Astrocyte (in vitro differentiated cells and primary cell): ENCODE measurements at regions not wholly inside any gene's neighbourhood (a gene's known extent, or its start where the extent isn't known, plus 50 kb on each side); places are given as distances from the start of the nearest gene placed in this dataset.

Experiments
- DNase-seq: peaks from one replicate; pipeline ENCODE4 v3.0.0-alpha.2; 2010; ENCODE audit warnings: low read depth
- FAIRE-seq: peaks from 2 replicates; lab custom pipeline; 2011; peaks lifted over from hg19 to GRCh38; lab: Jason Lieb, UNC
- H2AFZ ChIP-seq: 2 replicates; pipeline ENCODE4 v1.6.0; 2012; ENCODE audit warnings: low read depth, low read length, inconsistent platforms
- H3K27ac ChIP-seq: 2 replicates; pipeline ENCODE4 v1.5.1; 2011; ENCODE audit warnings: low read depth, low read length, inconsistent platforms
- H3K27me3 ChIP-seq: 2 replicates; pipeline ENCODE4 v1.6.0; 2011; ENCODE audit warnings: low read length, inconsistent platforms; ENCODE audit not compliant: insufficient read depth
- H3K36me3 ChIP-seq: 2 replicates; pipeline ENCODE4 v1.5.1; 2011; ENCODE audit warnings: low read length, inconsistent platforms; ENCODE audit not compliant: insufficient read depth
- H3K4me1 ChIP-seq: 2 replicates; pipeline ENCODE4 v1.5.1; 2011; ENCODE audit warnings: low read length, inconsistent platforms; ENCODE audit not compliant: insufficient read depth
- H3K4me2 ChIP-seq: 2 replicates; pipeline ENCODE4 v1.6.0; 2012; ENCODE audit warnings: low read length, inconsistent platforms
- H3K4me3 ChIP-seq: 2 replicates; pipeline ENCODE4 v1.5.1; 2011; ENCODE audit warnings: low read depth, mild to moderate bottlenecking, low read length, inconsistent platforms; ENCODE audit not compliant: insufficient read depth
- H3K79me2 ChIP-seq: 2 replicates; pipeline ENCODE4 v1.6.0; 2012; ENCODE audit warnings: mild to moderate bottlenecking, low read length, inconsistent platforms; ENCODE audit not compliant: insufficient read depth
- H3K9ac ChIP-seq: 2 replicates; pipeline ENCODE4 v1.6.0; 2012; ENCODE audit warnings: mild to moderate bottlenecking, low read length, inconsistent platforms
- H3K9me3 ChIP-seq: 2 replicates; pipeline ENCODE4 v1.5.1; 2012; ENCODE audit warnings: low read depth, mild to moderate bottlenecking, low read length, inconsistent platforms; ENCODE audit not compliant: insufficient read depth
- H4K20me1 ChIP-seq: 2 replicates; pipeline ENCODE4 v1.6.0; 2012; ENCODE audit warnings: low read length, inconsistent platforms; ENCODE audit not compliant: insufficient read depth
- H3K27ac Mint-ChIP-seq: one replicate; pipeline ENCODE4 v1.8.0; 2021; ENCODE audit warnings: mild to moderate bottlenecking, mixed read lengths; ENCODE audit not compliant: unreplicated experiment
- H3K27me3 Mint-ChIP-seq: one replicate; pipeline ENCODE4 v1.8.0; 2021; ENCODE audit warnings: low read depth, mixed read lengths; ENCODE audit not compliant: unreplicated experiment
- H3K36me3 Mint-ChIP-seq: one replicate; pipeline ENCODE4 v1.8.0; 2021; ENCODE audit warnings: low read depth, mixed read lengths; ENCODE audit not compliant: unreplicated experiment
- H3K4me1 Mint-ChIP-seq: one replicate; pipeline ENCODE4 v1.8.0; 2021; ENCODE audit warnings: low read depth, mixed read lengths; ENCODE audit not compliant: unreplicated experiment
- H3K4me3 Mint-ChIP-seq: one replicate; pipeline ENCODE4 v1.8.0; 2021; ENCODE audit warnings: mild to moderate bottlenecking, moderate library complexity, mixed read lengths; ENCODE audit not compliant: unreplicated experiment
- H3K9me3 Mint-ChIP-seq: one replicate; pipeline ENCODE4 v1.8.0; 2021; ENCODE audit warnings: mild to moderate bottlenecking, mixed read lengths; ENCODE audit not compliant: unreplicated experiment
- CTCF ChIP-seq: IDR thresholded peaks from 2 replicates; pipeline ENCODE4 v1.5.1; 2011; ENCODE audit warnings: low read depth, mild to moderate bottlenecking, inconsistent platforms, low read length, moderate library complexity; ENCODE audit not compliant: insufficient read depth
- EZH2 ChIP-seq: IDR thresholded peaks from 2 replicates; pipeline ENCODE4 v1.6.1; 2012; ENCODE audit warnings: mild to moderate bottlenecking, low read length, inconsistent platforms; ENCODE audit not compliant: insufficient read depth

GRCh38 chr20:48366230-48366629 lies 461.6 kb downstream of the PREX1 start:
- H3K4me2 ChIP-seq, result no peak overlapping the region
- H3K27ac ChIP-seq, result no peak overlapping the region
- H3K4me1 ChIP-seq, result no peaks in the 10 kb centered on the region
- H3K9me3 ChIP-seq, result no peaks in the 10 kb centered on the region
- Mint-ChIP-seq H3K36me3 (no peaks in the 10 kb centered on the region), H3K9me3 (peaks cover 11% of the 10 kb centered on the region), H3K27ac (no peak overlapping the region), H3K4me3 (no peak overlapping the region), H3K27me3 (peaks cover 23% of the 10 kb centered on the region), H3K4me1 (peaks cover 2% of the 10 kb centered on the region)
- H4K20me1 ChIP-seq, result no peaks in the 10 kb centered on the region
- FAIRE-seq (no peak), DNase-seq (no peak)
- H3K9ac ChIP-seq, result no peak overlapping the region
- peaks cover 16% of the 10 kb centered on the region for H3K27me3 ChIP-seq
- TF ChIP-seq CTCF (no peak), EZH2 (no peak)
- H3K79me2 ChIP-seq, result no peaks in the 10 kb centered on the region
- no peak overlapping the region for H3K4me3 ChIP-seq
- H2AFZ ChIP-seq, result no peak overlapping the region
- H3K36me3 ChIP-seq, result no peaks in the 10 kb centered on the region

- Mint-ChIP-seq H3K4me1 (peaks cover 2% of the 10 kb centered on the region), H3K4me3 (no peak overlapping the region), H3K9me3 (peaks cover 11% of the 10 kb centered on the region), H3K27ac (no peak overlapping the region), H3K36me3 (no peaks in the 10 kb centered on the region), H3K27me3 (peaks cover 16% of the 10 kb centered on the region)
- Histone ChIP-seq H3K36me3 (no peaks in the 10 kb centered on the region), H3K4me3 (no peak overlapping the region), H3K9ac (no peak overlapping the region), H3K4me1 (no peaks in the 10 kb centered on the region), H3K4me2 (no peak overlapping the region), H3K27me3 (peaks cover 9% of the 10 kb centered on the region), H3K79me2 (no peaks in the 10 kb centered on the region), H3K27ac (no peak overlapping the region), H2AFZ (no peak overlapping the region), H3K9me3 (no peaks in the 10 kb centered on the region), H4K20me1 (no peaks in the 10 kb centered on the region)
- DNase-seq (no peak), FAIRE-seq (no peak)
- no peak for TF ChIP-seq CTCF
- no peak for TF ChIP-seq EZH2
These were observed 462.9 kb downstream of the PREX1 start for GRCh38 chr20:48364688-48365421.

GRCh38 chr20:48364055-48364454 lies 463.7 kb downstream of the PREX1 start:
- FAIRE-seq, result no peak
- Mint-ChIP-seq H3K27ac (no peak overlapping the region), H3K9me3 (peaks cover 11% of the 10 kb centered on the region)

More at GRCh38 chr20:48364055-48364454, 463.7 kb downstream of the PREX1 start:
- Mint-ChIP-seq H3K36me3 (no peaks in the 10 kb centered on the region), H3K4me1 (peaks cover 2% of the 10 kb centered on the region), H3K27me3 (peaks cover 13% of the 10 kb centered on the region), H3K4me3 (no peak overlapping the region)
- Histone ChIP-seq H3K4me2 (no peak overlapping the region), H3K79me2 (no peaks in the 10 kb centered on the region), H3K9me3 (no peaks in the 10 kb centered on the region), H3K27ac (no peak overlapping the region), H3K27me3 (peaks cover 9% of the 10 kb centered on the region), H4K20me1 (no peaks in the 10 kb centered on the region), H3K36me3 (no peaks in the 10 kb centered on the region), H3K4me1 (no peaks in the 10 kb centered on the region), H3K9ac (no peak overlapping the region), H2AFZ (no peak overlapping the region), H3K4me3 (no peak overlapping the region)
- TF ChIP-seq EZH2 (no peak), CTCF (no peak)
- no peak for DNase-seq
